ENCODE measurements at regions not wholly inside any gene's neighbourhood (a gene's known extent, or its start where the extent isn't known, plus 50 kb on each side); places are given as distances from the start of the nearest gene placed in this dataset.

- Histone ChIP-seq H3K79me1 (ENCODE audit: low read depth, low read length) (no peaks in the 10 kb centered on the region), H4K8ac (ENCODE audit: low read depth, low read length) (no peak overlapping the region), H2BK5ac (ENCODE audit: low read length) (no peak overlapping the region), H2AK5ac (ENCODE audit: low read depth, low read length) (peak overlapping the region; percentile 84), H3K4me1 (ENCODE audit: control insufficient read depth in 2 of 2, insufficient read depth in 1 of 2, low read depth in 1 of 2, low read length in 2 of 2) (peaks cover 4 to 18% of the 10 kb centered on the region in 2 donors), H2BK12ac (ENCODE audit: low read length) (peak overlapping the region; percentile 41), H3K9me3 (replicated peaks in 1 of 2; ENCODE audit: control insufficient read depth in 2 of 2, insufficient read depth in 1 of 2, low read depth in 1 of 2, low read length in 2 of 2) (peaks cover 0 to 2% of the 10 kb centered on the region in 2 donors), H3K27ac (replicated peaks; ENCODE audit: low read length) (no peak overlapping the region), H3K23ac (ENCODE audit: low read depth, low read length, poor library complexity) (peak overlapping the region; percentile 43), H2AFZ (ENCODE audit: low read length) (no peak overlapping the region), H3K4me3 (ENCODE audit: low read length in 2 of 2) (no peak overlapping the region), H3K4ac (ENCODE audit: low read length) (peak overlapping the region; percentile 89), H3K18ac (ENCODE audit: low read length) (peak overlapping the region; percentile 76), H3K14ac (ENCODE audit: low read length) (peak overlapping the region; percentile 63), H3K36me3 (replicated peaks in 1 of 2; ENCODE audit: control insufficient read depth in 2 of 2, insufficient read depth in 2 of 2, low read length in 2 of 2) (no peaks in the 10 kb centered on the region), H2BK15ac (ENCODE audit: low read length) (peak overlapping the region; percentile 64), H2BK120ac (ENCODE audit: low read depth, low read length) (no peak overlapping the region), H4K91ac (ENCODE audit: low read depth, low read length, poor library complexity) (no peak overlapping the region), H3K9ac (ENCODE audit: low read depth, low read length, poor library complexity) (no peak overlapping the region), H3K27me3 (ENCODE audit: control insufficient read depth in 3 of 3, insufficient read depth in 3 of 3, low read depth in 1 of 3, low read length in 3 of 3) (peaks cover 0 to 5% (median 0%) of the 10 kb centered on the region in 3 experiments), H3K4me2 (ENCODE audit: insufficient read depth, low read length, poor library complexity, severe bottlenecking) (no peak overlapping the region)
- no CpG with 5 or more reads among the region's 15 CpGs for WGBS, 2 donors (ENCODE audit: extremely low coverage in 2 of 2, insufficient read length in 2 of 2, insufficient replicate concordance in 1 of 2)
- no peak for DNase-seq (ENCODE audit: low spot score)
Measured at GRCh38 chr2:240368781-240369331, 66.6 kb upstream of the GPC1 start.

GRCh38 chr2:240369335-240369734, 66.1 kb upstream of the GPC1 start:
- H3K4ac ChIP-seq (ENCODE audit: low read length), result no peak overlapping the region
- H3K27me3 ChIP-seq (ENCODE audit: control insufficient read depth in 3 of 3, insufficient read depth in 3 of 3, low read depth in 1 of 3, low read length in 3 of 3), result peaks cover 0 to 5% (median 0%) of the 10 kb centered on the region in 3 experiments

GRCh38 chr2:240369801-240370585, 65.5 kb upstream of the GPC1 start:
- Histone ChIP-seq H3K27me3 (ENCODE audit: control insufficient read depth in 3 of 3, insufficient read depth in 3 of 3, low read depth in 1 of 3, low read length in 3 of 3) (peaks cover 0 to 5% (median 0%) of the 10 kb centered on the region in 3 experiments), H3K4ac (ENCODE audit: low read length) (no peak overlapping the region), H3K27ac (replicated peaks; ENCODE audit: low read length) (no peak overlapping the region), H3K9me3 (replicated peaks in 1 of 2; ENCODE audit: control insufficient read depth in 2 of 2, insufficient read depth in 1 of 2, low read depth in 1 of 2, low read length in 2 of 2) (peaks cover 0 to 2% of the 10 kb centered on the region in 2 donors), H4K91ac (ENCODE audit: low read depth, low read length, poor library complexity) (peak overlapping the region; percentile 38), H3K4me1 (ENCODE audit: control insufficient read depth in 2 of 2, insufficient read depth in 1 of 2, low read depth in 1 of 2, low read length in 2 of 2) (peaks cover 6 to 15% of the 10 kb centered on the region in 2 donors), H3K4me3 (ENCODE audit: low read length in 2 of 2) (no peak overlapping the region), H4K8ac (ENCODE audit: low read depth, low read length) (no peak overlapping the region), H3K14ac (ENCODE audit: low read length) (peak overlapping the region; percentile 25), H2BK120ac (ENCODE audit: low read depth, low read length) (no peak overlapping the region), H3K9ac (ENCODE audit: low read depth, low read length, poor library complexity) (no peak overlapping the region), H3K4me2 (ENCODE audit: insufficient read depth, low read length, poor library complexity, severe bottlenecking) (no peak overlapping the region), H2BK15ac (ENCODE audit: low read length) (peak overlapping the region; percentile 59), H2BK5ac (ENCODE audit: low read length) (peak overlapping the region; percentile 19), H3K79me1 (ENCODE audit: low read depth, low read length) (no peaks in the 10 kb centered on the region), H2BK12ac (ENCODE audit: low read length) (peak overlapping the region; percentile 16), H2AK5ac (ENCODE audit: low read depth, low read length) (peak overlapping the region; percentile 86), H2AFZ (ENCODE audit: low read length) (no peak overlapping the region), H3K23ac (ENCODE audit: low read depth, low read length, poor library complexity) (no peak overlapping the region), H3K18ac (ENCODE audit: low read length) (peak overlapping the region; percentile 88), H3K36me3 (replicated peaks in 1 of 2; ENCODE audit: control insufficient read depth in 2 of 2, insufficient read depth in 2 of 2, low read length in 2 of 2) (no peaks in the 10 kb centered on the region)
- no peak for DNase-seq (ENCODE audit: low spot score)
- no CpG with 5 or more reads among the region's 19 CpGs for WGBS, 2 donors (ENCODE audit: extremely low coverage in 2 of 2, insufficient read length in 2 of 2, insufficient replicate concordance in 1 of 2)

More at GRCh38 chr2:240369335-240369734, 66.1 kb upstream of the GPC1 start:
- no peak for DNase-seq (ENCODE audit: low spot score)
- H2BK120ac ChIP-seq (ENCODE audit: low read depth, low read length), result no peak overlapping the region
- H3K9me3 ChIP-seq (replicated peaks in 1 of 2; ENCODE audit: control insufficient read depth in 2 of 2, insufficient read depth in 1 of 2, low read depth in 1 of 2, low read length in 2 of 2), result peaks cover 0 to 2% of the 10 kb centered on the region in 2 donors
- peak overlapping the region; percentile 37 for H2AK5ac ChIP-seq (ENCODE audit: low read depth, low read length)
- no peak overlapping the region for H3K9ac ChIP-seq (ENCODE audit: low read depth, low read length, poor library complexity)
- no peak overlapping the region for H4K8ac ChIP-seq (ENCODE audit: low read depth, low read length)
- H3K4me3 ChIP-seq (ENCODE audit: low read length in 2 of 2), result no peak overlapping the region
- no peak overlapping the region for H2BK12ac ChIP-seq (ENCODE audit: low read length)
- no peak overlapping the region for H3K4me2 ChIP-seq (ENCODE audit: insufficient read depth, low read length, poor library complexity, severe bottlenecking)
- no CpG with 5 or more reads among the region's 4 CpGs for WGBS, 2 donors (ENCODE audit: extremely low coverage in 2 of 2, insufficient read length in 2 of 2, insufficient replicate concordance in 1 of 2)
- peak overlapping the region; percentile 19 for H2BK5ac ChIP-seq (ENCODE audit: low read length)
- H3K36me3 ChIP-seq (replicated peaks in 1 of 2; ENCODE audit: control insufficient read depth in 2 of 2, insufficient read depth in 2 of 2, low read length in 2 of 2), result no peaks in the 10 kb centered on the region
- peak overlapping the region; percentile 25 for H3K14ac ChIP-seq (ENCODE audit: low read length)
- no peak overlapping the region for H2AFZ ChIP-seq (ENCODE audit: low read length)
- H3K18ac ChIP-seq (ENCODE audit: low read length), result peak overlapping the region; percentile 88
- no peak overlapping the region for H3K23ac ChIP-seq (ENCODE audit: low read depth, low read length, poor library complexity)
- no peaks in the 10 kb centered on the region for H3K79me1 ChIP-seq (ENCODE audit: low read depth, low read length)
- no peak overlapping the region for H3K27ac ChIP-seq (replicated peaks; ENCODE audit: low read length)
- peak overlapping the region; percentile 64 for H2BK15ac ChIP-seq (ENCODE audit: low read length)
- peak overlapping the region; percentile 38 for H4K91ac ChIP-seq (ENCODE audit: low read depth, low read length, poor library complexity)
- peaks cover 6 to 17% of the 10 kb centered on the region in 2 donors for H3K4me1 ChIP-seq (ENCODE audit: control insufficient read depth in 2 of 2, insufficient read depth in 1 of 2, low read depth in 1 of 2, low read length in 2 of 2)
